Activated CD4-positive, alpha-beta T cell treated with anti-CD3 and anti-CD28 coated beads, Interleukin-2, amount 10 ng/mL, durations not matched to agents 24 days and 14 days (primary cell): ENCODE measurements at regions not wholly inside any gene's neighbourhood (a gene's known extent, or its start where the extent isn't known, plus 50 kb on each side); places are given as distances from the start of the nearest gene placed in this dataset.

Experiments used
- DNase-seq: peaks from one replicate; pipeline ENCODE4 v3.0.0; 2022
- H3K27ac Mint-ChIP-seq: one replicate; pipeline ENCODE4 v1.8.0; 2022; ENCODE audit warnings: mild to moderate bottlenecking, mixed read lengths
- H3K27me3 Mint-ChIP-seq: one replicate; pipeline ENCODE4 v1.8.0; 2022; ENCODE audit warnings: mixed read lengths
- H3K36me3 Mint-ChIP-seq: one replicate; pipeline ENCODE4 v1.8.0; 2022; ENCODE audit warnings: low read depth, mild to moderate bottlenecking, mixed read lengths
- H3K4me1 Mint-ChIP-seq: one replicate; pipeline ENCODE4 v1.8.0; 2021; ENCODE audit warnings: mixed read lengths
- H3K4me3 Mint-ChIP-seq: one replicate; pipeline ENCODE4 v1.8.0; 2022; ENCODE audit warnings: mild to moderate bottlenecking, moderate library complexity, mixed read lengths
- H3K9me3 Mint-ChIP-seq: one replicate; pipeline ENCODE4 v1.8.0; 2021; ENCODE audit warnings: mixed read lengths
- intact Hi-C: fragments of 100-400 bp; cut with micrococcal nuclease; formaldehyde crosslinking; loops from one replicate; pipeline ENCODE4 v1.15.1; 2023

DNA sequence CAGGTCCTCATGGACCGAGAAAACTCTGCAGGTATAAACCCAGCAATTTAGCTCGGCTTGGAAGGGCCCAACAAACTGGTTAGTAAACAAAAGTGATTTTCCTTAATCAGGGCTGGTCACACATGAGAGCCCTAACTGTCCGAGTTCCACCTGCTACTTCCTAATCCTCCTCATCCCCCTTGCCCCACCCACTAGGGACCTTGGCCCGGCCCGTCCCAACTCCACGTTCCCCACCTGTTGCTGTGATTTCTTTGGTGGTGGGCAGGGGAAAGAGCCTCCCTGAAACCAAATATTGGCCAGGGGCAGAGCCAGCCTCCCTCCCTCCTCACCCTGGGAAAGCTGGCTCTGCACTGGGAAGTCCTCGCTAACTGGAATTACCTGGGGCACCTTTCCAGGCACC is 304.2 kb upstream of the PROX1 start:
- DNase-seq = no peak
- Mint-ChIP-seq H3K4me1 (no peaks in the 10 kb centered on the region), H3K9me3 (no peaks in the 10 kb centered on the region), H3K36me3 (no peaks in the 10 kb centered on the region), H3K4me3 (no peak overlapping the region), H3K27me3 (no peaks in the 10 kb centered on the region), H3K27ac (no peak overlapping the region)
- intact Hi-C loops = no loop called here

GRCh38 chr1:213684454-213684853 is 303.3 kb upstream of the PROX1 start:
- Mint-ChIP-seq H3K4me1 (no peaks in the 10 kb centered on the region), H3K27me3 (no peaks in the 10 kb centered on the region), H3K9me3 (no peaks in the 10 kb centered on the region), H3K27ac (no peak overlapping the region), H3K36me3 (no peaks in the 10 kb centered on the region), H3K4me3 (no peak overlapping the region)
- no peak for DNase-seq
- intact Hi-C loops = no loop called here

DNA sequence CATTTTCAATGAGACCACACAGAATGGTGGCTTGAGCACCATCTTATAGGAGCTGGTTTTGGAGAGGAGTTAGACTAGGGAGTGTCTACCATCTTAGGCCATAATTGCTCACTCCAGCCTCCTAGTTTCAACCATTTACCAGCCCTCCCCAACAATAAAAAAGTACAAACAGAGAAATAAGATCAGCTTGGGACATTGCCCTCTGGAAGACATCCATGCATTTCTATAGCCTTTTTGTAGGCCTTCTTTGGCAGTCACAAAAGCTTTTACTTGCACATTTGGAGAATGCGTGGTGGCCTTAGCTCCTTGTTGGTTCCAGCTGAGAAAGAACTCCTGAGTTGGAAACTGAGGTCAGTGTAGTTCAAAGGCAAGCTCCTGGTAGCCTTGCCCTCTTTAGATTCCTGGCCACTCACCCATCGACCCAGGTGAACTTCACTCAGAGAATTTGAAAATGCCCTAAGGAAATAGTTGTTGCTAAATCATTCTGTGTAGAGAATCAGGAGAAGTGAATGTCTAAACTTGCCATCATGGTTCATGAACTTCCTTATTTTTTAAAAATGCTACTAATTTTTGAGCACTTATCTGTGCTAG is 301.7 kb upstream of the PROX1 start:
- intact Hi-C loops = no loop called here
- no peaks in the 10 kb centered on the region for H3K9me3 Mint-ChIP-seq

DNA sequence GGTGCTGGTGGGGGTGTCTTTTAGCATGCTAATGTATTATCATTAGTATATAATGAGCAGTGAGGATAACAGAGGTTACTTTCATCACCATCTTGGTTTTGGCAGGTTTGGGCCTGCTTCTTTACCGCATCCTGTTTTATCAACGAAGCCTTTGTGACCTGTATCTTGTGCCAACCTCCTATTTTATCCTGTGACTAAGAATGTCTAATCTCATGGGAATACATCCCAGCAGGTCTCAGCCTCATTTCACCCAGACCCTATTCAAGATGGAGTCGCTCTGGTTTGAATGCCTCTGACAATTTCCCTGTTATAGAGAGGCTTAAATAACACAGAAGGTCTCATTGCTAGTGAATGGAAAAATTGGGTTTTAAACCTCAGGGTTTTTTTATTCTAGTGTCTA is 300.8 kb upstream of the PROX1 start:
- Mint-ChIP-seq H3K9me3 (no peaks in the 10 kb centered on the region), H3K27me3 (no peaks in the 10 kb centered on the region), H3K36me3 (no peaks in the 10 kb centered on the region), H3K4me1 (no peaks in the 10 kb centered on the region), H3K4me3 (no peak overlapping the region), H3K27ac (no peak overlapping the region)
- no peak for DNase-seq
- intact Hi-C loops = no loop called here

More for the DNA sequence above, 301.7 kb upstream of the PROX1 start:
- DNase-seq = no peak
- no peaks in the 10 kb centered on the region for H3K27me3 Mint-ChIP-seq
- H3K36me3 Mint-ChIP-seq = no peaks in the 10 kb centered on the region
- no peaks in the 10 kb centered on the region for H3K4me1 Mint-ChIP-seq
- no peak overlapping the region for H3K27ac Mint-ChIP-seq
- H3K4me3 Mint-ChIP-seq = no peak overlapping the region

- no peaks in the 10 kb centered on the region for H3K27me3 Mint-ChIP-seq
- H3K36me3 Mint-ChIP-seq = no peaks in the 10 kb centered on the region
- no peak for DNase-seq
- H3K27ac Mint-ChIP-seq = no peak overlapping the region
- H3K4me1 Mint-ChIP-seq = no peaks in the 10 kb centered on the region
- intact Hi-C loops = no loop called here
- no peaks in the 10 kb centered on the region for H3K9me3 Mint-ChIP-seq
- H3K4me3 Mint-ChIP-seq = no peak overlapping the region
Measured at GRCh38 chr1:213687832-213688231, 299.9 kb upstream of the PROX1 start.

DNA sequence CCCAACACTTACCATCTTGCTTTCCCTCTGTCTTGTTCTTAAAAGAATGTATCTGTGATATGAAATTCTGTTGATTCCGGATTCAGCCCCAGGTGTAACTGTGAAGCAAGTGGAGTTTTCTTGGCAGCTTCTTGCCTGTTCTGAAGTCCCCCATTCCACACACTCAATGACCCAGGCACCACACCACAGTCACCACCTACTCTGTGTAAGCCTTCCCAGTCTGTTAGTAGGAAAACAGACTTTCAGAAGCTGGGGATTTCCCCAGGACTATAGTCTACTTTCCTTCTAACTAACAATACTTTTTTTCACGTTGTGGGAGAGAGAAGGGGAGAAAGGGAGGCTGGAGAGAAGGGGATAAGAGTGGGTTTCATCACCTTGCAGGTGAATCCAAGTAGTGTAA is 299.1 kb upstream of the PROX1 start:
- Mint-ChIP-seq H3K36me3 (no peaks in the 10 kb centered on the region), H3K27ac (no peak overlapping the region), H3K27me3 (no peaks in the 10 kb centered on the region), H3K4me3 (no peak overlapping the region), H3K4me1 (no peaks in the 10 kb centered on the region), H3K9me3 (no peaks in the 10 kb centered on the region)
- no peak for DNase-seq
- intact Hi-C loops = no loop called here

DNA sequence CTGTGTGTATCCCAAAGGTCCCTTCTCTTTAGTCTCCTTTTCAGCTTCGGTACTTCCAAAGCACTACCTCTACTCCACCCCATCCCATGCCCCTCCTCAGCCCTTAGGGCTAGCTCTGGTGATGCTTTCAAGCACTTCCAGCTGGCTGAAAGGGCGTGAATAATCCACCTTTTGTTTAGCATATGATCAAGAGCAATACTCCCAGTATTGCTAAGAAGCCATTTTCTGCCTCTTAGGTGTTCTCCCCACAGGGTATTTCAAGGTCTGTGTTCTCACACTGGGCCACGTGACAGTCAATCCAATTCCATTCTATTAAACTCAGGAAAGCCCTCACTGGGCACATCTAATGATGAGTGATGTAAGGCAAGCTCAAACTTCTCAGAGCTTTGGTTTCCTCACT is 298.5 kb upstream of the PROX1 start:
- DNase-seq = no peak
- intact Hi-C loops = no loop called here
- no peak overlapping the region for H3K27ac Mint-ChIP-seq
- H3K4me3 Mint-ChIP-seq = no peak overlapping the region
- H3K27me3 Mint-ChIP-seq = no peaks in the 10 kb centered on the region
- no peaks in the 10 kb centered on the region for H3K9me3 Mint-ChIP-seq
- H3K4me1 Mint-ChIP-seq = no peaks in the 10 kb centered on the region
- no peaks in the 10 kb centered on the region for H3K36me3 Mint-ChIP-seq

DNA sequence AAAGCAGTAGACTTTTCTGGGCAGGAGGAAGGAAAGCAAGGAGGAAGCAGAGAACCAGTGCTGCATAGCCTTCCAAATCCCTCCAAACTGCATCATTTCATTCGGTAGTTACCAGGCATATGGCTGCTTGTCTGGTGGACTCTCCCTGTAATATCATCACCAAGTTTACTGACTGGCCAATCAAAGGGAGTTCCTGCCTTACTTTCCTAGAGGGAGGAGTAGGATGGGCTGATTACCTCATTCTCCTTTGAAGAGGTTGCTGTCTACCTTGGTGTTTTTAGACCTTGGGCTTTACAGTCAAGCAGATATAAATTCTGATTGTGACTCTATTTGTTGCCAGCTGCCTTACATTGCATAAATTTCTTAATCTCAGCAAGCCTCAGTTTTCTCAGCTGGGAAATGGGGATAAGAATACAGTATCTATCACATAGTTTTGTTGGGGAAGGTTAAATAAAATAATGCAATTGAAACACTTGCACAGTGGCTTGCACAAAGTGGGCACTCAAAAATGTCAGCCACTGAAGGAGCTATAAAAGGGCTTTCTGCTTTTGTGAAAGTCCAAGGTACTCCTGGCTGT is 297.3 kb upstream of the PROX1 start:
- intact Hi-C loops = no loop called here
- Mint-ChIP-seq H3K9me3 (no peaks in the 10 kb centered on the region), H3K4me1 (no peaks in the 10 kb centered on the region), H3K4me3 (no peak overlapping the region), H3K27ac (no peak overlapping the region), H3K36me3 (no peaks in the 10 kb centered on the region), H3K27me3 (no peaks in the 10 kb centered on the region)
- no peak for DNase-seq

DNA sequence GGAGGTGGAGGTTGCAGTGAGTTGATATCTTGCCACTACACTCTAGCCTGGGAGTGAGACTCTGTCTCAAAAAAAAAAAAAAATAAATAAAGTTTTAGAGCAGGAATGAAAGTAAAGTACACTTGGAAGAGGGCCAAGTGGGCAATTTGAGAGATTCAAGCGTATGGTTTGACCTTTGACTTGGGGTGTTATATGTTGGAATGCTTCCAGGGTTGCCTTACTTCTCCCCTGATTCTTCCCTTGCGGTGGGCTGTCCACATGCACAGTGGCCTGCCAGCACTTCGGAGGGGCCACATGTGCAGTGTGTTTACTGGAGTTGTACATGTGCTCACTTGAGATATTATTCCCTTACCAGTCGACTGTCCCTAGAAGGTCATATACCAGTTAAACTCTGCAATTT is 295.5 kb upstream of the PROX1 start:
- Mint-ChIP-seq H3K4me1 (no peaks in the 10 kb centered on the region), H3K4me3 (no peak overlapping the region), H3K36me3 (no peaks in the 10 kb centered on the region), H3K27me3 (no peaks in the 10 kb centered on the region), H3K27ac (no peak overlapping the region), H3K9me3 (no peaks in the 10 kb centered on the region)
- no peak for DNase-seq
- intact Hi-C loops = no loop called here

GRCh38 chr1:213693864-213694263 is 293.9 kb upstream of the PROX1 start:
- Mint-ChIP-seq H3K27me3 (no peaks in the 10 kb centered on the region), H3K4me3 (no peak overlapping the region), H3K27ac (no peak overlapping the region), H3K9me3 (no peaks in the 10 kb centered on the region), H3K4me1 (no peaks in the 10 kb centered on the region), H3K36me3 (no peaks in the 10 kb centered on the region)
- DNase-seq = no peak
- intact Hi-C loops = no loop called here

DNA sequence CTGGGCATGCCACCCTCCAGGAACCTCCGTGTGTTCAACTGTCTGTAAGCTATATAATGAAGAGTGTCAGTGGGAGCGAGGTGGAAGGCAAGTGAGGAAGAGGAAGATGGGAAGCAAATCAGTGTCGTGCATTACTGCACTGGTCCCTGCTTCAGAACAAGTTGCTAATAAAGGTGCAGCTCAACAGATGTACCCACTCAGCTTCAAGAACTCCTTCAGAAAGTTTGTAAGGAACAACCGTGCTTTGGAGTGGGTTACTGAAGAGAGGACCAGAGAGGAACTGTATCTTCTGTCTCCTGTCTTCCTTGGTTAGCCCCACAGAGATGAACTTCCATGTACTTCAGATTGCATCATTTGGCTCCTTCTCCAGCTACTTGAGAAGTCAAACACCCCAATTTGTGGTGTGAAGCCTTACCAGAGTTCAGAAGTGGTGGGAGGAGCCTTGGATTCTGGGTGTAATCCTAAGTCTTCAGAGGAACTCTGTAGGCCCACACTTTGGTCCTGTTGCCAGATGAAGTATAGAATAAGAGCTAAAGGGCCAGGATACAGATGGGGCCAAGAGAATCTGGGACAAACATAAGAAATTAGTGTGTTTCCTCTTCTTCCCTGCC is 290.5 kb upstream of the PROX1 start:
- H3K4me3 Mint-ChIP-seq = no peak overlapping the region
- no peaks in the 10 kb centered on the region for H3K36me3 Mint-ChIP-seq
- H3K27ac Mint-ChIP-seq = no peak overlapping the region
- no peaks in the 10 kb centered on the region for H3K4me1 Mint-ChIP-seq
- intact Hi-C loops = no loop called here
- H3K27me3 Mint-ChIP-seq = no peaks in the 10 kb centered on the region
- no peak for DNase-seq
- H3K9me3 Mint-ChIP-seq = no peaks in the 10 kb centered on the region

DNA sequence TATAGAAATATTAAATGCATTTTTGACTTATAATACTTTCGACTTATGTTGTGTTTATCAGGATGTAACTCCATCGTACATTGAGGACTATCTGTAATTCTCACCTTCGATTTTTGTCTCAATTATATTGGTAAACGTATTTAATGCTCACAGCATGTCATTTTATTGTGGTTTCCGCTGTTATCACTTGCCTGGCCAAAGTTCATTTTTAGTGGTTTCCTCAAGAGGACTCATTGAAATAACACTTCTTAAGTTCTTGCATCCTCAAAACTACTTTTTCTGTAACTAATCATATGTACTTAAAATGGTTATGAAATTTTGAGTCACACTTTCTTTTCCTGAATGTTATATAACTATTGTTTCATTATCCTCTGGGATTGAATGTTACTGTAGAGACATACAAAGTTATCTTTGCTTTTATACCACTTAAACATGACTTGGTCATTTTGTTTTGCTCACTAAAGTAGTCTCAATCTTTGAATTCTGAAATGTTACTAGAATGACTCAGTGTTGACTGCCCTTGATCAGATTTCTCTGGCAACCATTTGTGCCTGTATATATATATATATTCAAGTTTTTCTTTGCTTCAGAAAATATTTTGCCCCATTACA is 289.6 kb upstream of the PROX1 start:
- no peak overlapping the region for H3K4me3 Mint-ChIP-seq
- no peaks in the 10 kb centered on the region for H3K4me1 Mint-ChIP-seq
- intact Hi-C loops = no loop called here
- H3K27me3 Mint-ChIP-seq = no peaks in the 10 kb centered on the region
- DNase-seq = no peak
- no peak overlapping the region for H3K27ac Mint-ChIP-seq
- H3K9me3 Mint-ChIP-seq = no peaks in the 10 kb centered on the region
- no peaks in the 10 kb centered on the region for H3K36me3 Mint-ChIP-seq

DNA sequence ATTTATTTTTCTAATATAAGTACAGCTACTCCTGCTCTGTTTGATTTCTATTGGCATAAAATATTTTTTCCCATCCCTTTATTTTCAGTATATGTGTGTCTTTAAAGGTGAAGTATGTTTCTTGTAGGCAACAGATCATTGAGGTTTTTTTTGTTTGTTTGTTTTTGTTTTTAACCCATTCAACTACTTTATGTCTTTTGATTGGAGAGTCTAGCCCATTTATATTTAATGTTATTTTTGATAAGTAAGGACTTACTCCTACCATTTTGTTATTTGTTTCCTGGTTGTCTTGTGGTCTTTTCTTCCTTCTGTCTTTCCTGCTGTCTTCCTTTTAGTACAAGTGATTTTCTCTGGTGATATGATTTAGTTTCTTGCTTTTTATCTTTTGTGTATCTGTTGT is 285.1 kb upstream of the PROX1 start:
- H3K27ac Mint-ChIP-seq = no peak overlapping the region
- H3K27me3 Mint-ChIP-seq = no peaks in the 10 kb centered on the region
- intact Hi-C loops = no loop called here
- peaks cover 4% of the 10 kb centered on the region for H3K9me3 Mint-ChIP-seq
- no peaks in the 10 kb centered on the region for H3K4me1 Mint-ChIP-seq
- H3K36me3 Mint-ChIP-seq = no peaks in the 10 kb centered on the region
- H3K4me3 Mint-ChIP-seq = no peak overlapping the region
- DNase-seq = no peak

- intact Hi-C loops = no loop called here
- Mint-ChIP-seq H3K9me3 (peaks cover 14% of the 10 kb centered on the region), H3K4me1 (no peaks in the 10 kb centered on the region), H3K36me3 (no peaks in the 10 kb centered on the region), H3K27me3 (no peaks in the 10 kb centered on the region), H3K27ac (no peak overlapping the region), H3K4me3 (no peak overlapping the region)
- DNase-seq = no peak
Measured at GRCh38 chr1:213704941-213705340, 282.8 kb upstream of the PROX1 start.
